SK-N-SH (cell line): ENCODE measurements at regions not wholly inside any gene's neighbourhood (a gene's known extent, or its start where the extent isn't known, plus 50 kb on each side); places are given as distances from the start of the nearest gene placed in this dataset.

ENCODE experiments used
- CTCF ChIA-PET: fragments of 300-600, 350-600 bp; formaldehyde crosslinking; extraction: SDS; loops from one replicate; lab custom pipeline; 2021; lab: Yijun Ruan, JAX
- POLR2A ChIA-PET: fragments of 350-600 bp; sonication (Branson Sonifier 250); formaldehyde crosslinking; extraction: SDS; loops from one replicate; lab custom pipeline; 2020; ENCODE audit warnings: antibody characterized with exemption, inconsistent platforms; lab: Yijun Ruan, JAX
- DNase-seq: peaks from one replicate; pipeline ENCODE4 v3.0.0; 2012
- H2AFZ ChIP-seq: fragments of 200-600 bp; sonication (generic); 2 replicates; pipeline ENCODE4 v1.8.1; 2016; ENCODE audit warnings: antibody characterized with exemption, mild to moderate bottlenecking, low read depth
- H3F3A ChIP-seq: fragments of 200-600 bp; sonication (generic); replicated peaks from 2 replicates; pipeline ENCODE3; 2016; ENCODE audit warnings: antibody characterized with exemption, mild to moderate bottlenecking; ENCODE audit not compliant: insufficient read depth
- H3K27ac ChIP-seq, 2 experiments: fragments of 200-500 bp in 1 of 2; fragments of 200-600 bp in 1 of 2; sonication (Bioruptor generic) in 1 of 2; sonication (generic), shearing (Covaris generic) in 1 of 2; 2 replicates each; pipeline versions ENCODE4 v1.5.1 to v1.6.1; 2014 to 2016; ENCODE audit warnings: low read depth in 2 of 2, inconsistent platforms in 1 of 2, low read length in 1 of 2, mild to moderate bottlenecking in 1 of 2, mixed read lengths in 1 of 2
- H3K27me3 ChIP-seq: fragments of 200-600 bp; sonication (generic), shearing (Covaris generic); 2 replicates; pipeline ENCODE4 v1.6.1; 2016; ENCODE audit warnings: mixed run types; ENCODE audit not compliant: insufficient read depth
- H3K36me3 ChIP-seq, 2 experiments: fragments of 200-500 bp in 1 of 2; fragments of 200-600 bp in 1 of 2; sonication (Bioruptor generic) in 1 of 2; sonication (generic) in 1 of 2; replicated peaks in 1 of 2; 2 replicates each; pipeline versions ENCODE3 to v1.5.1; 2014 to 2016; ENCODE audit warnings: low read length in 1 of 2, mild to moderate bottlenecking in 1 of 2; ENCODE audit not compliant: insufficient read depth in 2 of 2, control insufficient read depth in 1 of 2
- H3K4me1 ChIP-seq, 2 experiments: fragments of 200-500 bp in 1 of 2; fragments of 200-600 bp in 1 of 2; sonication (Bioruptor generic) in 1 of 2; sonication (generic), shearing (Covaris generic) in 1 of 2; 2 replicates each; pipeline versions ENCODE4 v1.5.1 to v1.6.1; 2014 to 2016; ENCODE audit warnings: low read depth in 1 of 2, low read length in 1 of 2, mixed run types in 1 of 2; ENCODE audit not compliant: insufficient read depth in 2 of 2, control insufficient read depth in 1 of 2
- H3K4me2 ChIP-seq: fragments of 200-600 bp; sonication (generic), shearing (Covaris generic); 2 replicates; pipeline ENCODE4 v1.6.1; 2017; ENCODE audit warnings: mixed run types
- H3K4me3 ChIP-seq, 2 experiments: fragments of 200-500 bp in 1 of 2; fragments of 200-600 bp in 1 of 2; sonication (Bioruptor generic) in 1 of 2; sonication (generic), shearing (Covaris generic) in 1 of 2; 2 replicates each; pipeline versions ENCODE4 v1.5.1 to v1.8.1; 2014 to 2016; ENCODE audit warnings: low read depth in 2 of 2, inconsistent platforms in 1 of 2, low read length in 1 of 2, mild to moderate bottlenecking in 1 of 2, mixed read lengths in 1 of 2, moderate library complexity in 1 of 2
- H3K79me2 ChIP-seq: fragments of 200-600 bp; sonication (generic); 2 replicates; pipeline ENCODE4 v1.8.1; 2017; ENCODE audit warnings: mild to moderate bottlenecking; ENCODE audit not compliant: insufficient read depth
- H3K9ac ChIP-seq: fragments of 200-600 bp; sonication (generic); 2 replicates; pipeline ENCODE4 v1.6.1; 2017; ENCODE audit warnings: mixed run types
- H3K9me2 ChIP-seq: fragments of 200-600 bp; sonication (generic); 2 replicates; pipeline ENCODE4 v1.6.1; 2017; ENCODE audit warnings: mixed run types
- H3K9me3 ChIP-seq: fragments of 200-600 bp; sonication (generic); 2 replicates; pipeline ENCODE4 v1.6.1; 2017; ENCODE audit warnings: mixed run types, mild to moderate bottlenecking, moderate library complexity
- H4K20me1 ChIP-seq: fragments of 200-600 bp; sonication (generic); 2 replicates; pipeline ENCODE4 v1.6.1; 2017; ENCODE audit warnings: mild to moderate bottlenecking, mixed run types; ENCODE audit not compliant: insufficient read depth
- ELF1 ChIP-seq: IDR thresholded peaks from 2 replicates; pipeline ENCODE4 v1.4.0; 2012
- EP300 ChIP-seq, 2 experiments: IDR thresholded peaks; 2 replicates each; pipeline versions ENCODE4 v1.4.0 to v1.6.1; 2012; ENCODE audit warnings: borderline replicate concordance in 1 of 2, low read depth in 1 of 2, low read length in 1 of 2
- FOSL2 ChIP-seq: IDR thresholded peaks from 2 replicates; pipeline ENCODE4 v1.4.0; 2012; ENCODE audit warnings: low read depth, mild to moderate bottlenecking, moderate library complexity, borderline replicate concordance
- FOXJ3 ChIP-seq: sonication (generic); formaldehyde crosslinking; IDR thresholded peaks from 2 replicates; pipeline ENCODE4 v1.5.1; 2020; ENCODE audit warnings: mild to moderate bottlenecking, missing genetic modification reagents
- GABPA ChIP-seq: IDR thresholded peaks from 2 replicates; pipeline ENCODE4 v1.4.0; 2012; ENCODE audit warnings: low read depth, mild to moderate bottlenecking
- GATA2 ChIP-seq: sonication (generic); formaldehyde crosslinking; IDR thresholded peaks from 2 replicates; pipeline ENCODE4 v1.5.0; 2020; ENCODE audit warnings: mild to moderate bottlenecking, missing genetic modification reagents
- JUND ChIP-seq: IDR thresholded peaks from 2 replicates; pipeline ENCODE4 v1.4.0; 2012
- MXI1 ChIP-seq: IDR thresholded peaks from 2 replicates; pipeline ENCODE4 v1.6.1; 2012; ENCODE audit warnings: mild to moderate bottlenecking, low read depth, low read length, improper control_type of control experiment
- NFIC ChIP-seq: IDR thresholded peaks from 2 replicates; pipeline ENCODE4 v1.4.0; 2012; ENCODE audit warnings: borderline replicate concordance
- RCOR1 ChIP-seq: fragments of 150-350 bp; IDR thresholded peaks from 2 replicates; pipeline ENCODE4 v1.6.1; 2017; ENCODE audit warnings: antibody characterized with exemption, low read length
- RXRA ChIP-seq: IDR thresholded peaks from 2 replicates; pipeline ENCODE4 v1.4.0; 2012; ENCODE audit warnings: low read depth, mild to moderate bottlenecking, borderline replicate concordance
- SIN3A ChIP-seq: IDR thresholded peaks from 2 replicates; pipeline ENCODE4 v1.6.1; 2012; ENCODE audit warnings: low read depth, mild to moderate bottlenecking, low read length, moderate library complexity, borderline replicate concordance
- TAF1 ChIP-seq: IDR thresholded peaks from 2 replicates; pipeline ENCODE4 v1.6.1; 2012; ENCODE audit warnings: low read depth, mild to moderate bottlenecking, low read length, moderate library complexity, borderline replicate concordance
- TCF12 ChIP-seq: IDR thresholded peaks from 2 replicates; pipeline ENCODE4 v1.4.0; 2012
- TEAD4 ChIP-seq: IDR thresholded peaks from 2 replicates; pipeline ENCODE4 v1.4.0; 2012; ENCODE audit warnings: mild to moderate bottlenecking, borderline replicate concordance; ENCODE audit not compliant: insufficient read depth
- WGBS: methylation state at CpG from one replicate; pipeline ENCODE4 v1.1.6; 2017; ENCODE audit warnings: low lambda C conversion rate; 5-methylcytosine and 5-hydroxymethylcytosine counted together
- TF ChIP-seq, protein P1 (sequence below): fragments of 150-350 bp; IDR thresholded peaks from 2 replicates; pipeline ENCODE4 v1.6.1; 2016; ENCODE audit warnings: mild to moderate bottlenecking, low read depth, low read length
- TF ChIP-seq, protein P2 (sequence below): IDR thresholded peaks from 2 replicates; pipeline ENCODE4 v1.4.0; 2012; ENCODE audit warnings: low read depth, borderline replicate concordance
- TF ChIP-seq, protein P3 (sequence below): IDR thresholded peaks from 2 replicates; pipeline ENCODE4 v1.4.0; 2012; ENCODE audit warnings: low read depth, borderline replicate concordance
- TF ChIP-seq, protein P4 (sequence below): fragments of 150-350 bp; IDR thresholded peaks from 2 replicates; pipeline ENCODE4 v1.6.1; 2017; ENCODE audit warnings: antibody characterized with exemption, low read length, low read depth, borderline replicate concordance
- TF ChIP-seq, protein P5 (sequence below): IDR thresholded peaks from 2 replicates; pipeline ENCODE4; 2012

DNA sequence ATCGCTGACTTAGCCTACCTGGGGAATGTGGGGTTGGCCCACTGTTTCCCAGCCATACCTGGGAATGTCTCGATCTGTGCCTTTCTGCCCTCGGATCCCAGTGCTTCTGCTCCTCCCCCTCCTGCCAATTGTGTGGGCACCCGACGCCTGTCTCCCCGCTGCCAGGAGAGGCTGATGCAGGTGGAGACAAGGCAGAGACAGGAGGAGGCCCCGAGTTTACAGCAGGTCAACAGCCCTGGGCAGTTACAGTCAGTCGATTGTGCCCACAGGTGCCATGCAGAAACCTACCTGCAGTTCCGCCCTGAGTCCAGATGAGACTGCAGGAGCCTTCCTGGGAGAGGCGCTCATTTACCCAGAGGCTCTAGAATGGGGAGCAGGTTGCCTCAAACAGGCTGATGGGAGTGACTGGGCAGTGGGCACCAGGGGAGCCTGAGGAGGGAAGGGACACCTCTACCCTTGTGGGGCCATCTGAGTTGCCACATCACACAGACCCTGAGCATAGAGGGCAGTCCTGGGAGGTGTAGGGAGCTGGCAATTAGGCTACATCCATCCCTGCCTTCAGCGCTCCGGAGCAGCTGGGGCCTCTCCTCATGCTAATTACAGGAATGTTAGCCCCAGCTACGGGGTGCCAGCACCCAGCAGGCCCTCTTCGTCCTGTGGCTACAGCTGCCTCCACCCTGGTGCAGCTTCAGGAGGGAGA, 300.1 kb downstream of the NDUFA10 start:
- peaks cover 0 to 37% of the 10 kb centered on the region in 2 experiments; a peak in 1 of 4 replicates for H3K4me1 ChIP-seq
- no peaks in the 10 kb centered on the region for H4K20me1 ChIP-seq
- no peak overlapping the region for H3K4me2 ChIP-seq
- no peak for DNase-seq
- CTCF ChIA-PET = no interaction called here
- H2AFZ ChIP-seq = no peak overlapping the region
- no peaks in the 10 kb centered on the region for H3K9me2 ChIP-seq
- no peaks in the 10 kb centered on the region for H3K9me3 ChIP-seq
- no peak for TF ChIP-seq MXI1
- TF ChIP-seq, protein P1, sequence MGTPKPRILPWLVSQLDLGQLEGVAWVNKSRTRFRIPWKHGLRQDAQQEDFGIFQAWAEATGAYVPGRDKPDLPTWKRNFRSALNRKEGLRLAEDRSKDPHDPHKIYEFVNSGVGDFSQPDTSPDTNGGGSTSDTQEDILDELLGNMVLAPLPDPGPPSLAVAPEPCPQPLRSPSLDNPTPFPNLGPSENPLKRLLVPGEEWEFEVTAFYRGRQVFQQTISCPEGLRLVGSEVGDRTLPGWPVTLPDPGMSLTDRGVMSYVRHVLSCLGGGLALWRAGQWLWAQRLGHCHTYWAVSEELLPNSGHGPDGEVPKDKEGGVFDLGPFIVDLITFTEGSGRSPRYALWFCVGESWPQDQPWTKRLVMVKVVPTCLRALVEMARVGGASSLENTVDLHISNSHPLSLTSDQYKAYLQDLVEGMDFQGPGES = no peak
- TF ChIP-seq, protein P2, sequence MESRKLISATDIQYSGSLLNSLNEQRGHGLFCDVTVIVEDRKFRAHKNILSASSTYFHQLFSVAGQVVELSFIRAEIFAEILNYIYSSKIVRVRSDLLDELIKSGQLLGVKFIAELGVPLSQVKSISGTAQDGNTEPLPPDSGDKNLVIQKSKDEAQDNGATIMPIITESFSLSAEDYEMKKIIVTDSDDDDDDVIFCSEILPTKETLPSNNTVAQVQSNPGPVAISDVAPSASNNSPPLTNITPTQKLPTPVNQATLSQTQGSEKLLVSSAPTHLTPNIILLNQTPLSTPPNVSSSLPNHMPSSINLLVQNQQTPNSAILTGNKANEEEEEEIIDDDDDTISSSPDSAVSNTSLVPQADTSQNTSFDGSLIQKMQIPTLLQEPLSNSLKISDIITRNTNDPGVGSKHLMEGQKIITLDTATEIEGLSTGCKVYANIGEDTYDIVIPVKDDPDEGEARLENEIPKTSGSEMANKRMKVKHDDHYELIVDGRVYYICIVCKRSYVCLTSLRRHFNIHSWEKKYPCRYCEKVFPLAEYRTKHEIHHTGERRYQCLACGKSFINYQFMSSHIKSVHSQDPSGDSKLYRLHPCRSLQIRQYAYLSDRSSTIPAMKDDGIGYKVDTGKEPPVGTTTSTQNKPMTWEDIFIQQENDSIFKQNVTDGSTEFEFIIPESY = no peak
- no peak for TF ChIP-seq NFIC
- no peak for TF ChIP-seq TCF12
- no peak for TF ChIP-seq TEAD4
- no peak for TF ChIP-seq GABPA
- TF ChIP-seq EP300 (IDR thresholded peaks at IDR 0.05; ENCODE audit: borderline replicate concordance in 1 of 2, low read depth in 1 of 2, low read length in 1 of 2) = no peak
- no peak for TF ChIP-seq RXRA
- TF ChIP-seq, protein P3, sequence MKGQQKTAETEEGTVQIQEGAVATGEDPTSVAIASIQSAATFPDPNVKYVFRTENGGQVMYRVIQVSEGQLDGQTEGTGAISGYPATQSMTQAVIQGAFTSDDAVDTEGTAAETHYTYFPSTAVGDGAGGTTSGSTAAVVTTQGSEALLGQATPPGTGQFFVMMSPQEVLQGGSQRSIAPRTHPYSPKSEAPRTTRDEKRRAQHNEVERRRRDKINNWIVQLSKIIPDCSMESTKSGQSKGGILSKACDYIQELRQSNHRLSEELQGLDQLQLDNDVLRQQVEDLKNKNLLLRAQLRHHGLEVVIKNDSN = no peak
- TF ChIP-seq SIN3A = no peak
- TF ChIP-seq, protein P4, sequence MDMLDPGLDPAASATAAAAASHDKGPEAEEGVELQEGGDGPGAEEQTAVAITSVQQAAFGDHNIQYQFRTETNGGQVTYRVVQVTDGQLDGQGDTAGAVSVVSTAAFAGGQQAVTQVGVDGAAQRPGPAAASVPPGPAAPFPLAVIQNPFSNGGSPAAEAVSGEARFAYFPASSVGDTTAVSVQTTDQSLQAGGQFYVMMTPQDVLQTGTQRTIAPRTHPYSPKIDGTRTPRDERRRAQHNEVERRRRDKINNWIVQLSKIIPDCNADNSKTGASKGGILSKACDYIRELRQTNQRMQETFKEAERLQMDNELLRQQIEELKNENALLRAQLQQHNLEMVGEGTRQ = no peak
- TF ChIP-seq JUND = no peak
- TF ChIP-seq GATA2 (CRISPR knock-in tag) = no peak
- TF ChIP-seq RCOR1 = no peak
- no peak for TF ChIP-seq ELF1
- no peak for TF ChIP-seq TAF1
- TF ChIP-seq, protein P5, sequence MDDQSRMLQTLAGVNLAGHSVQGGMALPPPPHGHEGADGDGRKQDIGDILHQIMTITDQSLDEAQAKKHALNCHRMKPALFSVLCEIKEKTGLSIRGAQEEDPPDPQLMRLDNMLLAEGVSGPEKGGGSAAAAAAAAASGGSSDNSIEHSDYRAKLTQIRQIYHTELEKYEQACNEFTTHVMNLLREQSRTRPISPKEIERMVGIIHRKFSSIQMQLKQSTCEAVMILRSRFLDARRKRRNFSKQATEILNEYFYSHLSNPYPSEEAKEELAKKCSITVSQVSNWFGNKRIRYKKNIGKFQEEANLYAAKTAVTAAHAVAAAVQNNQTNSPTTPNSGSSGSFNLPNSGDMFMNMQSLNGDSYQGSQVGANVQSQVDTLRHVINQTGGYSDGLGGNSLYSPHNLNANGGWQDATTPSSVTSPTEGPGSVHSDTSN = no peak
- TF ChIP-seq FOXJ3 (CRISPR knock-in tag) = no peak
- TF ChIP-seq FOSL2 = no peak
- TF ChIP-seq, all 33 proteins: peak for 0
- POLR2A ChIA-PET = no interaction called here
- WGBS = 32% methylated on average over 7 of the region's 14 CpGs
- Histone ChIP-seq H3K9ac (no peak overlapping the region), H3F3A (no peaks in the 10 kb centered on the region), H3K4me3 (no peak overlapping the region), H3K79me2 (no peaks in the 10 kb centered on the region), H3K36me3 (no peaks in the 10 kb centered on the region), H3K27ac (no peak overlapping the region), H3K27me3 (no peaks in the 10 kb centered on the region)
